ENCODE measurements at regions not wholly inside any gene's neighbourhood (a gene's known extent, or its start where the extent isn't known, plus 50 kb on each side); places are given as distances from the start of the nearest gene placed in this dataset.

GRCh38 chr11:80899381-80899780, 1458.6 kb upstream of the TENM4 start:
- DNase-seq, result no peak
- H3K27me3 ChIP-seq, result no peaks in the 10 kb centered on the region
- no peak for TF ChIP-seq POLR2A (IDR thresholded peaks at IDR 0.05)
- no peak for TF ChIP-seq CTCF (IDR thresholded peaks at IDR 0.05)
- no peak overlapping the region for H3K27ac ChIP-seq
- H3K4me3 ChIP-seq, result no peak overlapping the region
- H3K4me1 ChIP-seq, result no peaks in the 10 kb centered on the region
- H3K36me3 ChIP-seq, result no peaks in the 10 kb centered on the region
- no peaks in the 10 kb centered on the region for H3K9me3 ChIP-seq

- DNase-seq, result no peak
- no peaks in the 10 kb centered on the region for H3K9me3 ChIP-seq
- no peak overlapping the region for H3K4me3 ChIP-seq
- H3K27ac ChIP-seq, result no peak overlapping the region
- TF ChIP-seq POLR2A (IDR thresholded peaks at IDR 0.05) (no peak), CTCF (IDR thresholded peaks at IDR 0.05) (no peak)
- H3K4me1 ChIP-seq, result no peaks in the 10 kb centered on the region
- no peaks in the 10 kb centered on the region for H3K36me3 ChIP-seq
- no peaks in the 10 kb centered on the region for H3K27me3 ChIP-seq
These were observed 1458.1 kb upstream of the TENM4 start for GRCh38 chr11:80898910-80899309.

- H3K27me3 ChIP-seq, result no peaks in the 10 kb centered on the region
- no peaks in the 10 kb centered on the region for H3K36me3 ChIP-seq
- TF ChIP-seq POLR2A (IDR thresholded peaks at IDR 0.05) (no peak), CTCF (IDR thresholded peaks at IDR 0.05) (no peak)
- DNase-seq, result no peak
- H3K27ac ChIP-seq, result no peak overlapping the region
- H3K9me3 ChIP-seq, result no peaks in the 10 kb centered on the region
- no peaks in the 10 kb centered on the region for H3K4me1 ChIP-seq
- H3K4me3 ChIP-seq, result no peak overlapping the region
These were observed 1445.9 kb upstream of the TENM4 start for GRCh38 chr11:80886684-80887083.

- no peaks in the 10 kb centered on the region for H3K36me3 ChIP-seq
- DNase-seq, result no peak
- no peaks in the 10 kb centered on the region for H3K4me1 ChIP-seq
- no peaks in the 10 kb centered on the region for H3K9me3 ChIP-seq
- H3K4me3 ChIP-seq, result no peak overlapping the region
- H3K27me3 ChIP-seq, result no peaks in the 10 kb centered on the region
- H3K27ac ChIP-seq, result no peak overlapping the region
- TF ChIP-seq CTCF (IDR thresholded peaks at IDR 0.05), result no peak
- no peak for TF ChIP-seq POLR2A (IDR thresholded peaks at IDR 0.05)
These were observed 1432.6 kb upstream of the TENM4 start for GRCh38 chr11:80873310-80873999.

- Histone ChIP-seq H3K4me1 (no peaks in the 10 kb centered on the region), H3K4me3 (no peak overlapping the region), H3K9me3 (no peaks in the 10 kb centered on the region), H3K27me3 (no peaks in the 10 kb centered on the region), H3K27ac (no peak overlapping the region), H3K36me3 (no peaks in the 10 kb centered on the region)
- no peak for TF ChIP-seq POLR2A (IDR thresholded peaks at IDR 0.05)
- no peak for TF ChIP-seq CTCF (IDR thresholded peaks at IDR 0.05)
- DNase-seq, result no peak
These were observed 1431.4 kb upstream of the TENM4 start for GRCh38 chr11:80872116-80872728.

All from Peyer's patch (tissue), 4 donors.